ENCODE measurements at regions not wholly inside any gene's neighbourhood (a gene's known extent, or its start where the extent isn't known, plus 50 kb on each side); places are given as distances from the start of the nearest gene placed in this dataset.

GRCh38 chr14:82362452-82362851 is 828.8 kb upstream of the SEL1L start:
- TF ChIP-seq CTCF (conservative IDR thresholded peaks at IDR 0.05 in 1 of 2, IDR thresholded peaks at IDR 0.05 in 1 of 2; ENCODE audit: extremely low read depth in 1 of 2, insufficient read depth in 1 of 2, low read depth in 1 of 2, low read length in 2 of 2) (no peak), EZH2 (IDR thresholded peaks at IDR 0.05; ENCODE audit: borderline replicate concordance, low read length) (no peak)

All from mammary epithelial cell (primary cell).